ENCODE measurements at regions not wholly inside any gene's neighbourhood (a gene's known extent, or its start where the extent isn't known, plus 50 kb on each side); places are given as distances from the start of the nearest gene placed in this dataset.

- TF ChIP-seq CTCF (IDR thresholded peaks at IDR 0.05) (no peak), NFIC (IDR thresholded peaks at IDR 0.05; ENCODE audit: borderline replicate concordance) (no peak), POLR2AphosphoS5 (IDR thresholded peaks at IDR 0.05; ENCODE audit: low read depth, low read length) (no peak), RAD21 (IDR thresholded peaks at IDR 0.05; ENCODE audit: low read length) (no peak), FOXM1 (IDR thresholded peaks at IDR 0.05; ENCODE audit: low read depth) (no peak), EP300 (IDR thresholded peaks at IDR 0.05; ENCODE audit: borderline replicate concordance in 1 of 2, low read depth in 1 of 2, low read length in 1 of 2) (peak in 1 of 2 experiments; percentile 49; a peak in 1 of 4 replicates), GATA2 (CRISPR knock-in tag; IDR thresholded peaks at IDR 0.05) (no peak), MXI1 (IDR thresholded peaks at IDR 0.05; ENCODE audit: low read depth, low read length) (no peak), JUND (IDR thresholded peaks at IDR 0.05) (peak; percentile 40)
- TF ChIP-seq, protein P1, sequence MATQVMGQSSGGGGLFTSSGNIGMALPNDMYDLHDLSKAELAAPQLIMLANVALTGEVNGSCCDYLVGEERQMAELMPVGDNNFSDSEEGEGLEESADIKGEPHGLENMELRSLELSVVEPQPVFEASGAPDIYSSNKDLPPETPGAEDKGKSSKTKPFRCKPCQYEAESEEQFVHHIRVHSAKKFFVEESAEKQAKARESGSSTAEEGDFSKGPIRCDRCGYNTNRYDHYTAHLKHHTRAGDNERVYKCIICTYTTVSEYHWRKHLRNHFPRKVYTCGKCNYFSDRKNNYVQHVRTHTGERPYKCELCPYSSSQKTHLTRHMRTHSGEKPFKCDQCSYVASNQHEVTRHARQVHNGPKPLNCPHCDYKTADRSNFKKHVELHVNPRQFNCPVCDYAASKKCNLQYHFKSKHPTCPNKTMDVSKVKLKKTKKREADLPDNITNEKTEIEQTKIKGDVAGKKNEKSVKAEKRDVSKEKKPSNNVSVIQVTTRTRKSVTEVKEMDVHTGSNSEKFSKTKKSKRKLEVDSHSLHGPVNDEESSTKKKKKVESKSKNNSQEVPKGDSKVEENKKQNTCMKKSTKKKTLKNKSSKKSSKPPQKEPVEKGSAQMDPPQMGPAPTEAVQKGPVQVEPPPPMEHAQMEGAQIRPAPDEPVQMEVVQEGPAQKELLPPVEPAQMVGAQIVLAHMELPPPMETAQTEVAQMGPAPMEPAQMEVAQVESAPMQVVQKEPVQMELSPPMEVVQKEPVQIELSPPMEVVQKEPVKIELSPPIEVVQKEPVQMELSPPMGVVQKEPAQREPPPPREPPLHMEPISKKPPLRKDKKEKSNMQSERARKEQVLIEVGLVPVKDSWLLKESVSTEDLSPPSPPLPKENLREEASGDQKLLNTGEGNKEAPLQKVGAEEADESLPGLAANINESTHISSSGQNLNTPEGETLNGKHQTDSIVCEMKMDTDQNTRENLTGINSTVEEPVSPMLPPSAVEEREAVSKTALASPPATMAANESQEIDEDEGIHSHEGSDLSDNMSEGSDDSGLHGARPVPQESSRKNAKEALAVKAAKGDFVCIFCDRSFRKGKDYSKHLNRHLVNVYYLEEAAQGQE (IDR thresholded peaks at IDR 0.05; ENCODE audit: low read depth, low read length) = no peak
Observed at GRCh38 chr15:96264801-96265515, 65.5 kb upstream of the NR2F2 start.
